ENCODE measurements at regions not wholly inside any gene's neighbourhood (a gene's known extent, or its start where the extent isn't known, plus 50 kb on each side); places are given as distances from the start of the nearest gene placed in this dataset.

DNA sequence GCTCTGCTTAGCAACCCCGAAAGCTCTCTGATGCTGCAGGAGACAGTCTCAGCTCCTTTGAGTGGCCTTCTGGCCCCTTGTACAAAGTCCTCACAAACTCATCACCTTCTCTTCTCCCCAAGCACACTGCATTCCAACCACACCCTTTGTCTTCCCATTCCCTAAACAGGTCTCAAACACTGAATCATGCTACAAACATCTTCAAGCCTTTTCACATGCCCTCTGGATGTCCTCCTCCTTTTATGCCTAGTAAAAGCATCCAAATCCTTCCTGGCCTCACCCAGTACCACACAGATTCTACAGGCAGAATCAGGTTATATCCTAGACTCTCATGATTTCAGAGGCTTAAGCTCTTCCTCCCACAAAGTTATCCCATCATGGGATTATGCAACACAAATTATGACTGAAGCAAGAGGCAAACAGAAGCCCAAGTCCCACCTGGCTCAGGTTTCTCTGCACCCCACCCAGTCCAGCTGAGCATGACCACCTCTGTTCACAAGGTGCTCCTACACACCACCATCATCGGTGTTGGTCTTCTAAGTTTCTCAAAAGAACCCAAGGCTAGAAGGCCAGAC lies 61.4 kb upstream of the PCED1B start:
- ChIA-PET POLR2A (interaction anchor here (0.5 kb wide), 1 partner anchor 525 kb away, joined by 5 read pairs; no protein-coding TSS in a partner anchor), CTCF (interaction anchor here (0.7 kb wide), 1 partner anchor 893 kb away, joined by 3 read pairs; no protein-coding TSS in a partner anchor)
- H3K27ac ChIP-seq, result peak overlapping the region; percentile 64 to 76
- H3K4me1 ChIP-seq, result peaks cover 51% of the 10 kb centered on the region
- H3K9me3 ChIP-seq, result 0 out of 3 replicates have a peak, but pooled peaks cover 4% of the 10 kb centered on the region
- H3K4me2 ChIP-seq, result peak overlapping the region; percentile 60
- TF ChIP-seq, protein P1, sequence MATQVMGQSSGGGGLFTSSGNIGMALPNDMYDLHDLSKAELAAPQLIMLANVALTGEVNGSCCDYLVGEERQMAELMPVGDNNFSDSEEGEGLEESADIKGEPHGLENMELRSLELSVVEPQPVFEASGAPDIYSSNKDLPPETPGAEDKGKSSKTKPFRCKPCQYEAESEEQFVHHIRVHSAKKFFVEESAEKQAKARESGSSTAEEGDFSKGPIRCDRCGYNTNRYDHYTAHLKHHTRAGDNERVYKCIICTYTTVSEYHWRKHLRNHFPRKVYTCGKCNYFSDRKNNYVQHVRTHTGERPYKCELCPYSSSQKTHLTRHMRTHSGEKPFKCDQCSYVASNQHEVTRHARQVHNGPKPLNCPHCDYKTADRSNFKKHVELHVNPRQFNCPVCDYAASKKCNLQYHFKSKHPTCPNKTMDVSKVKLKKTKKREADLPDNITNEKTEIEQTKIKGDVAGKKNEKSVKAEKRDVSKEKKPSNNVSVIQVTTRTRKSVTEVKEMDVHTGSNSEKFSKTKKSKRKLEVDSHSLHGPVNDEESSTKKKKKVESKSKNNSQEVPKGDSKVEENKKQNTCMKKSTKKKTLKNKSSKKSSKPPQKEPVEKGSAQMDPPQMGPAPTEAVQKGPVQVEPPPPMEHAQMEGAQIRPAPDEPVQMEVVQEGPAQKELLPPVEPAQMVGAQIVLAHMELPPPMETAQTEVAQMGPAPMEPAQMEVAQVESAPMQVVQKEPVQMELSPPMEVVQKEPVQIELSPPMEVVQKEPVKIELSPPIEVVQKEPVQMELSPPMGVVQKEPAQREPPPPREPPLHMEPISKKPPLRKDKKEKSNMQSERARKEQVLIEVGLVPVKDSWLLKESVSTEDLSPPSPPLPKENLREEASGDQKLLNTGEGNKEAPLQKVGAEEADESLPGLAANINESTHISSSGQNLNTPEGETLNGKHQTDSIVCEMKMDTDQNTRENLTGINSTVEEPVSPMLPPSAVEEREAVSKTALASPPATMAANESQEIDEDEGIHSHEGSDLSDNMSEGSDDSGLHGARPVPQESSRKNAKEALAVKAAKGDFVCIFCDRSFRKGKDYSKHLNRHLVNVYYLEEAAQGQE (IDR thresholded peaks at IDR 0.05), result no peak
- TF ChIP-seq, protein P2, sequence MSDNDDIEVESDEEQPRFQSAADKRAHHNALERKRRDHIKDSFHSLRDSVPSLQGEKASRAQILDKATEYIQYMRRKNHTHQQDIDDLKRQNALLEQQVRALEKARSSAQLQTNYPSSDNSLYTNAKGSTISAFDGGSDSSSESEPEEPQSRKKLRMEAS (IDR thresholded peaks at IDR 0.05), result peak; percentile 64
- TF ChIP-seq ESRRA (IDR thresholded peaks at IDR 0.05; ENCODE audit: borderline replicate concordance, low read length) (peak; percentile 38; the same call in 1 of the 2 replicates), CEBPB (IDR thresholded peaks at IDR 0.05) (peak; percentile 16 to 64; a peak in 3 of 4 replicates), GATA3 (IDR thresholded peaks at IDR 0.05; ENCODE audit: borderline replicate concordance) (peak; percentile 19; the same call in 1 of the 2 replicates), KDM1A (IDR thresholded peaks at IDR 0.05; ENCODE audit: low read depth) (no peak), FOSL2 (IDR thresholded peaks at IDR 0.05) (no peak), FOSL2 (CRISPR knock-in tag; IDR thresholded peaks at IDR 0.05) (peak; percentile 35; the same call in 1 of the 2 replicates)
- DNase-seq (ENCODE audit: low read depth in 1 of 2, low spot score in 1 of 2), result peak; percentile 22 to 85
- peak; percentile 87 for FAIRE-seq
- WGBS (ENCODE audit: missing lambda C conversion rate), result 57% methylated on average over 2 of the region's 2 CpGs
- H3K4me3 ChIP-seq, result no peak overlapping the region
- peak; percentile 87 to 90 for ATAC-seq

DNA sequence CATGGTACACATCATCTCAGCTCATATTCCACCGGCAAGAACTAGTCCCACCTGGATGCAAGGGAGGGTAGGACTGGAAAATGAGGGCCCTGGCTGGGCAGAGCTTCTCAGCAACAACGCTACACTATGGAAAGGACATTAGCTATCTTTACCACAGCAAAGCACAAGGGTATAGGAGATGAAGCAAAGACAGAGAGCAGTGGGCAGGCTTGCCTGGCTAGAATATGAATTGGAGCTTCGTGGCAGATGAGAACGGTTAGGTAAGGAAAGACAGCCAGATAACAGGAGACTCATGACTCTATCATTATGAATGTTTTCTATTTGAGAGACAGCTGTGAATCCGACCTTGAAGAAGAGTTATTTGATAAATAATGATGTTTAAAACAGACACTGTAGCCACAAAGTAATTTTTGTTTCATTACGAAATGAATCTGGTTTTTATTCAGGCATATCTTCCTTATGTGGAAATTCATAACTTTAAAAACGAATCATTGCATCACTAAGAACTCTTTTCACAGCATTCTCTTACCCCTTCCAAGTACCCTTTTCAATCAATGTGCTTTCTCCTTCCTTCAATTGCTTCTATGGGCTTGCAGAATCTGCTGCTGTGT lies 59.1 kb upstream of the PCED1B start:
- TF ChIP-seq, protein P3, sequence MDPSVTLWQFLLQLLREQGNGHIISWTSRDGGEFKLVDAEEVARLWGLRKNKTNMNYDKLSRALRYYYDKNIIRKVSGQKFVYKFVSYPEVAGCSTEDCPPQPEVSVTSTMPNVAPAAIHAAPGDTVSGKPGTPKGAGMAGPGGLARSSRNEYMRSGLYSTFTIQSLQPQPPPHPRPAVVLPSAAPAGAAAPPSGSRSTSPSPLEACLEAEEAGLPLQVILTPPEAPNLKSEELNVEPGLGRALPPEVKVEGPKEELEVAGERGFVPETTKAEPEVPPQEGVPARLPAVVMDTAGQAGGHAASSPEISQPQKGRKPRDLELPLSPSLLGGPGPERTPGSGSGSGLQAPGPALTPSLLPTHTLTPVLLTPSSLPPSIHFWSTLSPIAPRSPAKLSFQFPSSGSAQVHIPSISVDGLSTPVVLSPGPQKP (IDR thresholded peaks at IDR 0.05; ENCODE audit: low read depth, low read length), result no peak
- TF ChIP-seq GATA3 (IDR thresholded peaks at IDR 0.05; ENCODE audit: borderline replicate concordance) (no peak), JUN (IDR thresholded peaks at IDR 0.05) (no peak), KDM5A (IDR thresholded peaks at IDR 0.05) (no peak), ZSCAN20 (CRISPR knock-in tag; IDR thresholded peaks at IDR 0.05) (no peak), POLR2A (IDR thresholded peaks at IDR 0.05; ENCODE audit: low read length) (no peak), NR3C1 (IDR thresholded peaks at IDR 0.05) (no peak), POLR2AphosphoS2 (conservative IDR thresholded peaks at IDR 0.05; ENCODE audit: low read length) (no peak), EP300 (IDR thresholded peaks at IDR 0.05) (no peak), ZC3H11A (IDR thresholded peaks at IDR 0.05) (no peak), PHF8 (IDR thresholded peaks at IDR 0.05; ENCODE audit: borderline replicate concordance, low read depth) (no peak), RFX5 (IDR thresholded peaks at IDR 0.05) (no peak), MAZ (IDR thresholded peaks at IDR 0.05; ENCODE audit: borderline replicate concordance, low read depth, low read length) (no peak), ZFP36 (IDR thresholded peaks at IDR 0.05; ENCODE audit: borderline replicate concordance, partially characterized antibody) (no peak), RNF2 (IDR thresholded peaks at IDR 0.05; ENCODE audit: borderline replicate concordance, low read depth) (no peak)
- TF ChIP-seq, protein P4, sequence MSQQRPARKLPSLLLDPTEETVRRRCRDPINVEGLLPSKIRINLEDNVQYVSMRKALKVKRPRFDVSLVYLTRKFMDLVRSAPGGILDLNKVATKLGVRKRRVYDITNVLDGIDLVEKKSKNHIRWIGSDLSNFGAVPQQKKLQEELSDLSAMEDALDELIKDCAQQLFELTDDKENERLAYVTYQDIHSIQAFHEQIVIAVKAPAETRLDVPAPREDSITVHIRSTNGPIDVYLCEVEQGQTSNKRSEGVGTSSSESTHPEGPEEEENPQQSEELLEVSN (IDR thresholded peaks at IDR 0.05; ENCODE audit: borderline replicate concordance, low read depth), result no peak
- TF ChIP-seq, protein P5, sequence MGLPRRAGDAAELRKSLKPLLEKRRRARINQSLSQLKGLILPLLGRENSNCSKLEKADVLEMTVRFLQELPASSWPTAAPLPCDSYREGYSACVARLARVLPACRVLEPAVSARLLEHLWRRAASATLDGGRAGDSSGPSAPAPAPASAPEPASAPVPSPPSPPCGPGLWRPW (IDR thresholded peaks at IDR 0.05), result no peak
- FAIRE-seq (no peak), DNase-seq (ENCODE audit: low read depth in 1 of 2, low spot score in 1 of 2) (no peak), ATAC-seq (no peak)
- Histone ChIP-seq H3K9me3 (0 out of 3 replicates have a peak, but pooled peaks cover 4% of the 10 kb centered on the region), H3K4me2 (no peak overlapping the region), H3K27ac (peak overlapping the region; percentile 10 to 56; a peak in 3 of 6 replicates), H3K4me1 (peaks cover 43% of the 10 kb centered on the region), H3K4me3 (no peak overlapping the region)
- ChIA-PET POLR2A (no interaction called here), CTCF (interaction anchor here (0.8 to 3.8 kb wide), 11 partner anchors 9 to 1035 kb away, joined by 3 to 32 read pairs (median 3); no protein-coding TSS in a partner anchor)
- WGBS (ENCODE audit: missing lambda C conversion rate), result 68% methylated on average over 7 of the region's 7 CpGs
